Mesendoderm (in vitro differentiated cells): ENCODE measurements at regions not wholly inside any gene's neighbourhood (a gene's known extent, or its start where the extent isn't known, plus 50 kb on each side); places are given as distances from the start of the nearest gene placed in this dataset.
A peak's percentile ranks its signal among the peaks of the same experiment; 100 is the strongest.

Source experiments
- DNase-seq: peaks from one replicate; pipeline ENCODE4 v3.0.0; 2013
- H2AK5ac ChIP-seq: 2 replicates; pipeline ENCODE4 v1.6.1; 2013; ENCODE audit warnings: low read length, inconsistent platforms
- H2BK120ac ChIP-seq: 2 replicates; pipeline ENCODE4 v1.6.1; 2013; ENCODE audit warnings: low read depth, mild to moderate bottlenecking, low read length, moderate library complexity, mixed read lengths
- H2BK15ac ChIP-seq: replicated peaks from 2 replicates; pipeline ENCODE4 v1.6.1; 2013; ENCODE audit warnings: low read depth, mild to moderate bottlenecking, moderate library complexity
- H2BK5ac ChIP-seq: 2 replicates; pipeline ENCODE4 v1.6.1; 2013; ENCODE audit warnings: low read length, inconsistent platforms
- H3K18ac ChIP-seq: 2 replicates; pipeline ENCODE4 v1.6.1; 2013; ENCODE audit warnings: mild to moderate bottlenecking, low read length, mixed read lengths
- H3K23ac ChIP-seq: one replicate; pipeline ENCODE4 v1.6.1; 2013; ENCODE audit warnings: low read length
- H3K27ac ChIP-seq: 2 replicates; pipeline ENCODE4 v1.5.1; 2013; ENCODE audit warnings: low read depth, mild to moderate bottlenecking, inconsistent platforms, low read length, moderate library complexity
- H3K27me3 ChIP-seq: 2 replicates; pipeline ENCODE4 v1.6.1; 2013; ENCODE audit warnings: low read length, control low read depth, mild to moderate bottlenecking, inconsistent platforms; ENCODE audit not compliant: insufficient read depth, poor library complexity
- H3K36me3 ChIP-seq: 2 replicates; pipeline ENCODE4 v1.6.1; 2013; ENCODE audit warnings: low read length, inconsistent platforms; ENCODE audit not compliant: control insufficient read depth, insufficient read depth
- H3K4ac ChIP-seq: one replicate; pipeline ENCODE4 v1.6.1; 2013; ENCODE audit warnings: low read depth, mild to moderate bottlenecking, low read length, moderate library complexity
- H3K4me1 ChIP-seq: 2 replicates; pipeline ENCODE4 v1.6.1; 2013; ENCODE audit warnings: low read depth, low read length, inconsistent platforms; ENCODE audit not compliant: control insufficient read depth
- H3K4me2 ChIP-seq: 2 replicates; pipeline ENCODE4 v1.6.1; 2013; ENCODE audit warnings: low read length
- H3K4me3 ChIP-seq: 2 replicates; pipeline ENCODE4 v1.5.1; 2013; ENCODE audit warnings: mild to moderate bottlenecking, low read length
- H3K56ac ChIP-seq: one replicate; pipeline ENCODE4 v1.6.1; 2013; ENCODE audit warnings: low read length
- H3K79me1 ChIP-seq: 2 replicates; pipeline ENCODE4 v1.6.1; 2013; ENCODE audit warnings: low read length, inconsistent platforms
- H3K79me2 ChIP-seq: 2 replicates; pipeline ENCODE4 v1.6.1; 2013; ENCODE audit warnings: mild to moderate bottlenecking, low read length; ENCODE audit not compliant: control insufficient read depth, insufficient read depth
- H3K9ac ChIP-seq: 2 replicates; pipeline ENCODE4 v1.6.1; 2013; ENCODE audit warnings: low read length, inconsistent platforms
- H4K5ac ChIP-seq: one replicate; pipeline ENCODE4 v1.6.1; 2013; ENCODE audit warnings: low read length
- H4K8ac ChIP-seq: one replicate; pipeline ENCODE4 v1.6.1; 2013; ENCODE audit warnings: low read depth, mild to moderate bottlenecking, control low read depth, low read length, moderate library complexity
- WGBS: extraction: QIAGEN DNeasy Blood & Tissue Kit; methylation state at CpG from one replicate; pipeline ENCODE4 v1.1.7; 2013; ENCODE audit warnings: low lambda C conversion rate, missing lambda C conversion rate; ENCODE audit not compliant: insufficient coverage; ENCODE audit errors: extremely low coverage; 5-methylcytosine and 5-hydroxymethylcytosine counted together

- H4K8ac ChIP-seq = no peak overlapping the region
- no peak overlapping the region for H3K4me3 ChIP-seq
- no peak overlapping the region for H2BK5ac ChIP-seq
- WGBS = no CpG with 5 or more reads among the region's 1 CpG
- no peak overlapping the region for H3K4me2 ChIP-seq
- no peak overlapping the region for H3K4ac ChIP-seq
- H4K5ac ChIP-seq = no peak overlapping the region
- no peaks in the 10 kb centered on the region for H3K4me1 ChIP-seq
- H3K18ac ChIP-seq = no peak overlapping the region
- H2BK120ac ChIP-seq = no peak overlapping the region
- no peak overlapping the region for H3K27ac ChIP-seq
- no peak overlapping the region for H2BK15ac ChIP-seq
- no peaks in the 10 kb centered on the region for H3K79me1 ChIP-seq
- no peak overlapping the region for H3K9ac ChIP-seq
- no peak overlapping the region for H3K23ac ChIP-seq
- no peak for DNase-seq
- H3K79me2 ChIP-seq = no peaks in the 10 kb centered on the region
- no peaks in the 10 kb centered on the region for H3K36me3 ChIP-seq
- no peak overlapping the region for H3K56ac ChIP-seq
- H3K27me3 ChIP-seq = no peaks in the 10 kb centered on the region
- H2AK5ac ChIP-seq = no peak overlapping the region
Measured at GRCh38 chr7:124692425-124692824, 73.2 kb downstream of the GPR37 start.

GRCh38 chr7:124690840-124691239 is 74.8 kb downstream of the GPR37 start:
- Histone ChIP-seq H3K36me3 (no peaks in the 10 kb centered on the region), H3K79me1 (no peaks in the 10 kb centered on the region), H3K79me2 (no peaks in the 10 kb centered on the region), H3K18ac (no peak overlapping the region), H3K9ac (no peak overlapping the region), H2BK120ac (no peak overlapping the region), H2BK15ac (no peak overlapping the region), H3K4me3 (no peak overlapping the region), H3K56ac (no peak overlapping the region), H4K5ac (no peak overlapping the region), H3K23ac (no peak overlapping the region), H2AK5ac (no peak overlapping the region), H3K4me2 (no peak overlapping the region), H3K4ac (no peak overlapping the region), H3K4me1 (no peaks in the 10 kb centered on the region), H3K27me3 (no peaks in the 10 kb centered on the region), H2BK5ac (no peak overlapping the region), H3K27ac (no peak overlapping the region), H4K8ac (no peak overlapping the region)
- DNase-seq = no peak

GRCh38 chr7:124689931-124690330 is 75.7 kb downstream of the GPR37 start:
- H3K56ac ChIP-seq = no peak overlapping the region
- H2BK15ac ChIP-seq = no peak overlapping the region
- no peaks in the 10 kb centered on the region for H3K79me1 ChIP-seq
- H2BK120ac ChIP-seq = no peak overlapping the region
- H3K4me1 ChIP-seq = no peaks in the 10 kb centered on the region
- H2BK5ac ChIP-seq = no peak overlapping the region
- no peak overlapping the region for H3K4me2 ChIP-seq
- H3K79me2 ChIP-seq = no peaks in the 10 kb centered on the region
- no peaks in the 10 kb centered on the region for H3K36me3 ChIP-seq
- H3K18ac ChIP-seq = peak overlapping the region; percentile 39
- no peak overlapping the region for H2AK5ac ChIP-seq
- no peak overlapping the region for H3K27ac ChIP-seq
- H3K27me3 ChIP-seq = no peaks in the 10 kb centered on the region
- H3K23ac ChIP-seq = no peak overlapping the region
- H3K4me3 ChIP-seq = no peak overlapping the region
- H3K9ac ChIP-seq = no peak overlapping the region
- no peak overlapping the region for H3K4ac ChIP-seq
- DNase-seq = no peak
- no peak overlapping the region for H4K8ac ChIP-seq
- WGBS = no CpG with 5 or more reads among the region's 1 CpG
- no peak overlapping the region for H4K5ac ChIP-seq

- Histone ChIP-seq H4K8ac (no peak overlapping the region), H2AK5ac (no peak overlapping the region), H3K18ac (peak overlapping the region; percentile 39), H3K79me2 (no peaks in the 10 kb centered on the region), H3K4me1 (no peaks in the 10 kb centered on the region), H3K4me3 (no peak overlapping the region), H3K4me2 (no peak overlapping the region), H3K23ac (no peak overlapping the region), H3K56ac (no peak overlapping the region), H3K36me3 (no peaks in the 10 kb centered on the region), H4K5ac (no peak overlapping the region), H2BK15ac (no peak overlapping the region), H3K9ac (no peak overlapping the region), H3K4ac (no peak overlapping the region), H2BK120ac (no peak overlapping the region), H3K27me3 (no peaks in the 10 kb centered on the region), H2BK5ac (no peak overlapping the region), H3K27ac (no peak overlapping the region), H3K79me1 (no peaks in the 10 kb centered on the region)
- no peak for DNase-seq
- no CpG with 5 or more reads among the region's 2 CpGs for WGBS
Measured at GRCh38 chr7:124689523-124689922, 76.1 kb downstream of the GPR37 start.

- Histone ChIP-seq H2AK5ac (no peak overlapping the region), H3K56ac (no peak overlapping the region), H3K79me1 (no peaks in the 10 kb centered on the region), H3K79me2 (no peaks in the 10 kb centered on the region), H3K4me2 (no peak overlapping the region), H3K4me1 (no peaks in the 10 kb centered on the region), H3K4ac (no peak overlapping the region), H3K4me3 (no peak overlapping the region), H3K23ac (no peak overlapping the region), H3K18ac (no peak overlapping the region), H3K27ac (no peak overlapping the region), H2BK5ac (no peak overlapping the region), H3K27me3 (no peaks in the 10 kb centered on the region), H3K9ac (no peak overlapping the region), H4K8ac (no peak overlapping the region), H2BK15ac (no peak overlapping the region), H2BK120ac (no peak overlapping the region), H4K5ac (no peak overlapping the region), H3K36me3 (no peaks in the 10 kb centered on the region)
- DNase-seq = peak; percentile 13
- no CpG with 5 or more reads among the region's 3 CpGs for WGBS
Measured at GRCh38 chr7:124688991-124689390, 76.6 kb downstream of the GPR37 start.

GRCh38 chr7:124686543-124687171 is 78.9 kb downstream of the GPR37 start:
- Histone ChIP-seq H3K4me1 (no peaks in the 10 kb centered on the region), H3K4me3 (no peak overlapping the region), H2AK5ac (no peak overlapping the region)

More at GRCh38 chr7:124686543-124687171, 78.9 kb downstream of the GPR37 start:
- Histone ChIP-seq H2BK120ac (no peak overlapping the region), H3K4me2 (no peak overlapping the region), H3K4ac (no peak overlapping the region), H3K36me3 (no peaks in the 10 kb centered on the region), H3K27ac (no peak overlapping the region), H4K5ac (no peak overlapping the region), H2BK15ac (no peak overlapping the region), H3K79me1 (no peaks in the 10 kb centered on the region), H4K8ac (no peak overlapping the region), H3K23ac (no peak overlapping the region), H3K18ac (no peak overlapping the region), H3K79me2 (no peaks in the 10 kb centered on the region), H3K27me3 (no peaks in the 10 kb centered on the region), H2BK5ac (no peak overlapping the region), H3K9ac (no peak overlapping the region), H3K56ac (no peak overlapping the region)
- DNase-seq = no peak
